ENCODE measurements at regions not wholly inside any gene's neighbourhood (a gene's known extent, or its start where the extent isn't known, plus 50 kb on each side); places are given as distances from the start of the nearest gene placed in this dataset.

- H3K4me3 ChIP-seq (ENCODE audit: low read depth, low read length): no peak overlapping the region
- DNase-seq (ENCODE audit: low read depth): no peak
- TF ChIP-seq CTCF (IDR thresholded peaks at IDR 0.05; ENCODE audit: control insufficient read depth, extremely low read depth, insufficient read depth): no peak
These were observed 160.6 kb upstream of the COL21A1 start for GRCh38 chr6:56407883-56408410.

DNA sequence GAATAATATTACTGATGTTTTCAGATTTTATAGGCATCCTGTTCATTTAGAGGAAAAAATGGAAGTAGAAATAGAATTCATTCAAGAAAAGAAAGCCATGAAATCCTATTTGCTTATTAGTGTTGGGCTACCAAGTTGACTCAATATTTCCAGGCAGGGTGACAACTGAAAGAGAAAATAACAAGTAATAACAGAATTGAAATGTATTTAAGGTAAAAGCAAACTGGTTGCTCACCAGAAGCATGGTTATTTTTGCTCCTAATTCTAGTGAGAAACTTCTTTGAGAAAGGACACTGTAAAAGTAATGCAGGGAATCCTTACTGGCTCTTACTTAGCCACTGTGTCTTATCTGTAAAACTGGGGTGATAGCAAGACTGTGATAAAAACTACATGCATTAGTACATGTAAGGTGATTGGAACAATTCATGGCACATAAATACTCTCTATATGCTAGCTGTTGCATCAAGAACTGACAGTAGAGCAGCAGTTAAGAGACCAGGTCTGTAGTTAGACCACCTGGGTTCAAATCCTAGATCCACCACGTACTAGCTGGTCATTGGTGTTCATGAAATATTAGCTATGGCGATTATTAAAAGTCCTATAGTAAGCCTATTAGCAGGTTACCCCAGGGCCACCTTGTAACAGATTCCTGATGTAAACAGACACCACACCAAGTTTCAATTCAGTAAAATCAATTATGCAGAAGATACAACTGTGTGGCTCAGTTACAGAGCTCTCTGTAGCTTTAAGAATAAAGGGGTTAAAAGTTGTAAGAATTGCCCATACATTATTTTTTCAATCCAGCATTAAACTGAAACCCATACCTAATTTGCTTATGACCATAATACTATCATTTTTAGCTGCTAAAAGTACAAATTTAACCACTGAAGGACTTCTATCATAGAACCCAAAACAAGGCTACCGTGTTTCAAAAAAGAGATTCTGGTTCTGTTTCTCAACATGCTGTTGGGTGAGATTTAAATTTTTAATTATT, 159.2 kb upstream of the COL21A1 start:
- no peak for DNase-seq (ENCODE audit: low read depth)
- H3K4me3 ChIP-seq (ENCODE audit: low read depth, low read length): no peak overlapping the region
- no peak for TF ChIP-seq CTCF (IDR thresholded peaks at IDR 0.05; ENCODE audit: control insufficient read depth, extremely low read depth, insufficient read depth)

GRCh38 chr6:56404599-56404998, 157.2 kb upstream of the COL21A1 start:
- no peak for DNase-seq (ENCODE audit: low read depth)
- H3K4me3 ChIP-seq (ENCODE audit: low read depth, low read length): no peak overlapping the region
- TF ChIP-seq CTCF (IDR thresholded peaks at IDR 0.05; ENCODE audit: control insufficient read depth, extremely low read depth, insufficient read depth): no peak

GRCh38 chr6:56403745-56404144, 156.4 kb upstream of the COL21A1 start:
- no peak overlapping the region for H3K4me3 ChIP-seq (ENCODE audit: low read depth, low read length)
- DNase-seq (ENCODE audit: low read depth): no peak
- no peak for TF ChIP-seq CTCF (IDR thresholded peaks at IDR 0.05; ENCODE audit: control insufficient read depth, extremely low read depth, insufficient read depth)

DNA sequence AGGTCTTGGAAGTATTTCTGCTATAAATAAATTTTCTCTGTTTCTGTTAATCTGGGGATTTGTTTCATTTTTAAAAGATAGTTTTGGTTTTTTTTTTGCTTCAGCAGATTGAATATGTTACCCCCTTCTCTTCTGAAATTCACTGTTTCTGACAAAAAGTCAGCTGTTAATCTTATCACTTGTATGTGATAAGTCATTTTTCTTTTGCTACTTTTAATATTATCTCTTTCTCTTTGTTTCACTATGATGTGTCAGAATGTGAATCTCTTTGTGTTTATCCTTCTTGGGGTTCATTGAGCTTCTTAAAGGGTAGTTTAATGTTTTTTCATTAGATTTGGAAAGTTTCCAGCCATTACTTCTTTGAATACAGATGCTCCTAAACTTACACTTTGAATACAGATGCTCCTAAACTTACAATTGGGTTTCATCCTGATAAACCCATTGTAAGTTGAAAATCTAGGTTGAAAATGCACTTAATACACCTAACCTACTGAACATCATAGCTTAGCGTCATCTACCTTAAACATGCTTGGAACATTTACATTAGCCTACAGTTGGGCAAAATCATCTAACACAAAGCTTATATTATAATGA, 154.2 kb upstream of the COL21A1 start:
- TF ChIP-seq CTCF (IDR thresholded peaks at IDR 0.05; ENCODE audit: control insufficient read depth, extremely low read depth, insufficient read depth): no peak

DNA sequence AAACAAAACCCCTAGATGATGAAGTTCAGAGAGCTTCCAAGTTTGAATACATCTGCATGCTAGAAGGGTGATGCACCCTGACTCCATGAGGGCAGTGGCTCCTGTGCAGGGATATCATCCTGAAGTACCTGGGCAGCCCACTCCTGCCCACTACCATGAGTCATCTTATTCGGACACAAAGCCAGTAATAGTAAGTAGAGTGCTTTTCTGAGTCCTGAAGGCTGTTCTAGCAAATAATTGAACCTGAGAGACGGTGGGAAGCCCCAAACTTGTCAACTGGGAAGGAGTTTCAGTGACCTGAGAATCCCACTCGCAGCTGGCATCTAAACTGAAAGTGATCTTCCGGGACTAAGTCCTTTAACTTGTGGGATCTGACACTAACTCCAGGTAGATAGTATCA, 152.9 kb upstream of the COL21A1 start:
- DNase-seq (ENCODE audit: low read depth): no peak
- no peak overlapping the region for H3K4me3 ChIP-seq (ENCODE audit: low read depth, low read length)
- no peak for TF ChIP-seq CTCF (IDR thresholded peaks at IDR 0.05; ENCODE audit: control insufficient read depth, extremely low read depth, insufficient read depth)

More for the DNA sequence above, 154.2 kb upstream of the COL21A1 start:
- no peak overlapping the region for H3K4me3 ChIP-seq (ENCODE audit: low read depth, low read length)
- DNase-seq (ENCODE audit: low read depth): no peak

Measured in LNCaP clone FGC (cell line).